Coronary artery (tissue), 2 donors: ENCODE measurements at regions not wholly inside any gene's neighbourhood (a gene's known extent, or its start where the extent isn't known, plus 50 kb on each side); places are given as distances from the start of the nearest gene placed in this dataset.

ENCODE experiments used
- DNase-seq: peaks from one replicate; pipeline ENCODE4 v3.0.0-alpha.2; 2017; ENCODE audit warnings: low spot score
- H3K27ac ChIP-seq, 2 donors: fragments of 200-600 bp; sonication (generic); one replicate each; pipeline ENCODE4 v1.5.1; 2016 to 2019
- H3K4me3 ChIP-seq: fragments of 200-600 bp; sonication (generic); 2 replicates; pipeline ENCODE4 v1.5.1; 2016; ENCODE audit warnings: mild to moderate bottlenecking, moderate library complexity
- TF ChIP-seq, protein P1 (sequence below): fragments of 200-600 bp; sonication (generic); IDR thresholded peaks from one replicate; pipeline ENCODE4 v1.5.1; 2019; ENCODE audit warnings: antibody characterized with exemption

DNA sequence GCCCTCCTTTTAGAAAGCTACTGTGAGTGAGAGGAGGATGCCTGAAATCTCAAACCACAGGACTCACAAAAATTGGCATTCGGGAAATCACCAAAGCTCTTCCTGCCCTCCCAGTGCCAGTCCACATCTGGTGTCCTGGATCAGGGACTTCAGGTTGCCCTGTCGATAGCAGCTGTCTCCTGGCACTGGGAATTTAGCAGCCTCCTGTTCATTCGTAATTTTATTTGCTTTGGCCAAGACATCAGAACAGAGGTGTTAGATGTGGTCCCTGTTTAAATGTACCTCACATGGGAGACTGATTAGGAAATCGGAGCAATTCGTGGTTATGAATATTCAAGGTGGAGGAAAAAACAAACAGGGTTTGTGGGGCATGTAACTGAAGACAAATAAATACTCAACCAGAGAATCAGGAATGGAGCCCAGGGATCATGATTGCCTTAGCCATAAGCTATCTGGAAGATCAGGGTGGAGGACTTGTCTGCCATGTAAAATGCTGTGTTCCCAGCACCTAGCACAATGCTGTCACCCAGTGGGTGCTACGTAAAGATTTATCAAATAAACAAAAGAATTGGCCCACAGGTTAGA, 265.2 kb upstream of the PROK2 start:
- TF ChIP-seq, protein P1, sequence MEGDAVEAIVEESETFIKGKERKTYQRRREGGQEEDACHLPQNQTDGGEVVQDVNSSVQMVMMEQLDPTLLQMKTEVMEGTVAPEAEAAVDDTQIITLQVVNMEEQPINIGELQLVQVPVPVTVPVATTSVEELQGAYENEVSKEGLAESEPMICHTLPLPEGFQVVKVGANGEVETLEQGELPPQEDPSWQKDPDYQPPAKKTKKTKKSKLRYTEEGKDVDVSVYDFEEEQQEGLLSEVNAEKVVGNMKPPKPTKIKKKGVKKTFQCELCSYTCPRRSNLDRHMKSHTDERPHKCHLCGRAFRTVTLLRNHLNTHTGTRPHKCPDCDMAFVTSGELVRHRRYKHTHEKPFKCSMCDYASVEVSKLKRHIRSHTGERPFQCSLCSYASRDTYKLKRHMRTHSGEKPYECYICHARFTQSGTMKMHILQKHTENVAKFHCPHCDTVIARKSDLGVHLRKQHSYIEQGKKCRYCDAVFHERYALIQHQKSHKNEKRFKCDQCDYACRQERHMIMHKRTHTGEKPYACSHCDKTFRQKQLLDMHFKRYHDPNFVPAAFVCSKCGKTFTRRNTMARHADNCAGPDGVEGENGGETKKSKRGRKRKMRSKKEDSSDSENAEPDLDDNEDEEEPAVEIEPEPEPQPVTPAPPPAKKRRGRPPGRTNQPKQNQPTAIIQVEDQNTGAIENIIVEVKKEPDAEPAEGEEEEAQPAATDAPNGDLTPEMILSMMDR: no peak
- no peak overlapping the region for H3K4me3 ChIP-seq
- no peak for DNase-seq
- no peak overlapping the region for H3K27ac ChIP-seq

DNA sequence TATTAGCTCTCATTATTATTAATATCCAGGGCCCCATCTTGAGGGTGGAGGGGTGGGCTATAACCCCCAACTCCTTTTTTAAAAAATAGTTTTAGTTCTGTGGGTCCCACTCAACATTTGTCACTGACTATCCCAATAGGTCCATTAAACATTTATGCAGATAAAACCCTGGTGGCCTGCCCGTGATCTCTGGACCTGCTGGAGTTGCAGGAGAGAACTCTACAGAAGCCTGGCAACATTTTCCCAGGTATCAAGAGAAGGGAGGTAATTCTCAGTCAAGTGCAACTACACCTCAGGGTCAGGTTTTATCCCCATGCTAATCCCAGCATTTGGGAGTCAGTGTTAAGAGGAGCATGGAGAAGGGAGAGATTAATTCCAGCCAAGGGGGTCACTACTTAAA, 264.4 kb upstream of the PROK2 start:
- no peak for DNase-seq

DNA sequence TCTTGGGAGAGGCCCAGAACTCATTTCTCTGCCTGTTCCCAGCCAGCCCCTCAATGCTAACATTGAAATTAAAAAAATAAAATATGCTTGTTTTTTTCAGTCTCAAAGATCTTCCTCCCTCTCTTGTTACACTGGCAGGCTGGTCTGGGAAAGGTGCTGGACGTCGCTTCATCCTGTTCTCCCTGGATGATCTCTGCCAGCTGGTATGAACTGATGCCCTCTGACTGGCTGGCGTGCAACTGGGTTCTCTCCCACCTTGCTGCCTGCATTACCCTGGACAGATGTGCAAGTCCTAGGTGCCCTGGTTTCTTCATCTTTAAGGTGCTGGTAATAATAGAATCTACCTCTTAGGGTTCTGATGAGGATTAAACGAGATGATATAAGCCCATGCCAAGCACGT, 263.9 kb upstream of the PROK2 start:
- Histone ChIP-seq H3K27ac (no peak overlapping the region), H3K4me3 (no peak overlapping the region)
- no peak for DNase-seq
- TF ChIP-seq, protein P1: no peak

More for the DNA sequence above, 264.4 kb upstream of the PROK2 start:
- Histone ChIP-seq H3K4me3 (no peak overlapping the region), H3K27ac (no peak overlapping the region)
- TF ChIP-seq, protein P1: no peak

DNA sequence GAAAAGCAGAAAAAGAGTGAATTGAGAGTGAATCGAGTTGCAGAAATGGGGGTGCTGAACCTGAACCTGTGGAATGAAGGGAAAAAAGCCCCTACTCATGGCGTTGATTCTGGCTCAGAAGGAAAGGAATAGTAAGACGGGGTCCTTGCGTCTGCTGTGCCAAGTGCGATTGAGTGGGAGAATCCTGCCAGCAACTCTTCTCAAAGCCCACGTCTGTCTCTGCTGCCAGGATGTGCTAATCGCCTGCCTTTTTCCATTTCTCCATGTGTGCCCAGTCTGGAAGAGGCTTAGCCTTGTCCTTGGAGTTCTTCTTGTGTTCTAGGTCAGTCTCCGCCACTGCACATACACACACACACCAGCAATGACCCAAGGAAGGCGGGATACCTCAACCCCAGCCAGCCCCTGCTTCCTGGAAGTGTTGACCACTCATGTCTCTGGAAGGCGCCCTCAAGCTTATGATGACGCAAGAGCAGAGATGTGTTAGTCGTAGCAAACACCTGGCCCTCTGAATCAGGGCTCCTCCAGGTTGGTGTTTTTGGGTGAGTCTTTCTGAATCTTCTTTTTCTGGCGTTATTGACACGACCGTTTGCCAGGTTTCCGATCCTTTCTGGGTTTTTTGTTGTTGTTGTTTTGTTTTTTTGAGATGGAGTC, 262.4 kb upstream of the PROK2 start:
- DNase-seq: no peak
- TF ChIP-seq, protein P1: no peak
- H3K4me3 ChIP-seq: no peak overlapping the region

DNA sequence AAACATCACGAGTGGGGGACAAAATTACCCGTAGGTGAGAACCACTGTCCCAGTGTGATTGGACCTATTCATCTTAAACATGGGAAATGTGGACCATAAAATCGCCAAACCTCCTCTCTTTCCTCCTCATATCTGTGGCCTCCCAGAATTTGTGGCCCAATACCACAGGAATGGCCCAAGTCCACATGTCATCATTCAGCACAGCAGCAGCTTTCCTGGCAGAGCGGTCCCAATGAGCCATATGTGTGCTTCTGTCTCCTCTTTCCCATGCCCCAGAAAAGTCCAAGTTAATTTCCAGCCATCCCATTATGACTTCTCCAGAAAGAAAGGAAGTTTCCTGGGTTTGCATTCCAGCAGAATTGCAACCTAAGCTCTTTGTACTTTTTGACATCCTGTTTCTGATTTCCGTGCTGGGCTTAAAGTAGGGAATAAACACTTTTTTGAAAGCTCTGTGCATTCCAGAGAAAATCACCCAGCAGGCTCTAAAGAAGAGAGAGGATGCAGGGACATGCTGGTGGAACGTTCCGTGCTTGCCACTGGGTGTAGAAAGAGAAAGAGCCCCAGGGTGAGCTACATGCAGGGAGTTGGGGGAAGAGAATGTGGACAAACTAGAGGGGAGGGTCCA, 259.4 kb upstream of the PROK2 start:
- Histone ChIP-seq H3K4me3 (no peak overlapping the region), H3K27ac (no peak overlapping the region)
- TF ChIP-seq, protein P1: no peak
- no peak for DNase-seq

More for the DNA sequence above, 262.4 kb upstream of the PROK2 start:
- H3K27ac ChIP-seq: no peak overlapping the region

DNA sequence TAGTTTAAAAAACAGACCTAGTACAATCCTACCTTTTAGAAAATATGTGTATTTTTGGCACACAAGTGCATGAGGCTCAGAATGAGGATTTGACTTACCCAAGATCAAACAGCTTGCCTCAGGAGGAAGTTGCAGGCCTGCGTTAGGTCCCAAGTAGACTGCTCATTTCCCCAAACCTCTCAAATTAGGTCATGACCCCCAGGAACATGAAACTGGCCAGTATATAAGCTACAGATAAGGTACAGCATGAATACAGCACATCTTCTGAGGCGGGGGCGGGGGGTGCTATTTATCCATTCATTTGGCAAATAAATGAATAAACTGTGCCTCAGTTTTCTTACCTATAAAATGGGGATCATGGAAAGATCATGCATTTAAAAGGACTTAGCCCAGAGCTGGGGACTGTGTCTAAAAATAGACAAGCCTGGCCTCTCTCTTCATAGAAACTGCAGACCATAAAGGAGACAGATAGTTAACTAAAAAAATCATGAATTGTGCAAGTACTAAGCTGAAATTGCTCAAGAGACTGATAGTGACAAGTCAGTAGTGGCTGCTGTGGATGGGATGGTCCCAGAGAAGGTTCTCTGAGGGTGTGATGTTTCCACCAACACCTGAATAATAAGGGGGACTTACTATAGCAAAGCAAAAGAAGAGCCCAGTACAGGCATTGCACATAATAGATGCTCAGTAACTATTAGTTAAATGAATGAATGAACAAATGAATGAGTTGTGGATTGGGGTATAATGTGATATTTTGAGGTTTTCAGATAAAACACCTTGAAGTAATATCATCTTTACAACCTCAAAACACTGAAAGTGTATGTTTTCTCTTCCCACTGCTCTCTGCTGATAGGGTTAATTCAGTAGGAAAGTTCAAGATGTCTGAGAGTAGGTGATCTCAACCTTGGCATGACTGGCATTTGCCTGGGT, 258.5 kb upstream of the PROK2 start:
- TF ChIP-seq, protein P1: no peak

More for the DNA sequence above, 258.5 kb upstream of the PROK2 start:
- no peak overlapping the region for H3K27ac ChIP-seq
- DNase-seq: no peak
- H3K4me3 ChIP-seq: no peak overlapping the region
